Thyroid gland (tissue), 4 donors: ENCODE measurements at regions not wholly inside any gene's neighbourhood (a gene's known extent, or its start where the extent isn't known, plus 50 kb on each side); places are given as distances from the start of the nearest gene placed in this dataset.

ENCODE experiments used
- POLR2A ChIP-seq, 2 donors: fragments of 450-650 bp; IDR thresholded peaks; one replicate each; pipeline ENCODE4 v1.6.1; 2017; ENCODE audit warnings: antibody characterized with exemption in 2 of 2, mild to moderate bottlenecking in 2 of 2, moderate library complexity in 1 of 2
- TF ChIP-seq, protein P1 (sequence below), 6 experiments: fragments of 200-600 bp in 3 of 6; fragments of 450-650 bp in 3 of 6; sonication (generic) in 3 of 6; IDR thresholded peaks; one replicate each; pipeline ENCODE4 v1.5.1; 2016 to 2019; ENCODE audit warnings: antibody characterized with exemption in 6 of 6, mild to moderate bottlenecking in 2 of 6, inconsistent platforms in 1 of 6, moderate library complexity in 1 of 6

DNA sequence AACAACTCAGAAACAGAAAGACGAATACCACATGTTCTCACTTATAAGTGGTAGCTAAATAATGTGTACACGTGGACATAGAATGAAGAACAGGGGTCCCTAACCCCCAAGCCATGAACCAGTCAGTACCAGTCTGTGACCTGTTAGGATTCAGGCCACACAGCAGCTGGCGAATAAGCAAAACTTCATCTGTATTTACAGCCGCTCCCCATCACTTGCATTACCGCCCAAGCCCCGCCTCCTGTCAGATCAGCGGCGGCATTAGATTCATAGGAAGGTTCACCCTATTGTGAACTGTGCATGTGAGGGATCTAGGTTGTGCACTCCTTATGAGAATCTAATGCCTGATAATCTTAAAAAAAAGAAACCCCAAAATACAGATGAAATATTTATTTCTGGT lies 1128.7 kb downstream of the NLGN4X start:
- TF ChIP-seq, protein P1, sequence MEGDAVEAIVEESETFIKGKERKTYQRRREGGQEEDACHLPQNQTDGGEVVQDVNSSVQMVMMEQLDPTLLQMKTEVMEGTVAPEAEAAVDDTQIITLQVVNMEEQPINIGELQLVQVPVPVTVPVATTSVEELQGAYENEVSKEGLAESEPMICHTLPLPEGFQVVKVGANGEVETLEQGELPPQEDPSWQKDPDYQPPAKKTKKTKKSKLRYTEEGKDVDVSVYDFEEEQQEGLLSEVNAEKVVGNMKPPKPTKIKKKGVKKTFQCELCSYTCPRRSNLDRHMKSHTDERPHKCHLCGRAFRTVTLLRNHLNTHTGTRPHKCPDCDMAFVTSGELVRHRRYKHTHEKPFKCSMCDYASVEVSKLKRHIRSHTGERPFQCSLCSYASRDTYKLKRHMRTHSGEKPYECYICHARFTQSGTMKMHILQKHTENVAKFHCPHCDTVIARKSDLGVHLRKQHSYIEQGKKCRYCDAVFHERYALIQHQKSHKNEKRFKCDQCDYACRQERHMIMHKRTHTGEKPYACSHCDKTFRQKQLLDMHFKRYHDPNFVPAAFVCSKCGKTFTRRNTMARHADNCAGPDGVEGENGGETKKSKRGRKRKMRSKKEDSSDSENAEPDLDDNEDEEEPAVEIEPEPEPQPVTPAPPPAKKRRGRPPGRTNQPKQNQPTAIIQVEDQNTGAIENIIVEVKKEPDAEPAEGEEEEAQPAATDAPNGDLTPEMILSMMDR (IDR thresholded peaks at IDR 0.05): no peak
- TF ChIP-seq POLR2A (IDR thresholded peaks at IDR 0.05): no peak
